ENCODE measurements at regions not wholly inside any gene's neighbourhood (a gene's known extent, or its start where the extent isn't known, plus 50 kb on each side); places are given as distances from the start of the nearest gene placed in this dataset.

DNA sequence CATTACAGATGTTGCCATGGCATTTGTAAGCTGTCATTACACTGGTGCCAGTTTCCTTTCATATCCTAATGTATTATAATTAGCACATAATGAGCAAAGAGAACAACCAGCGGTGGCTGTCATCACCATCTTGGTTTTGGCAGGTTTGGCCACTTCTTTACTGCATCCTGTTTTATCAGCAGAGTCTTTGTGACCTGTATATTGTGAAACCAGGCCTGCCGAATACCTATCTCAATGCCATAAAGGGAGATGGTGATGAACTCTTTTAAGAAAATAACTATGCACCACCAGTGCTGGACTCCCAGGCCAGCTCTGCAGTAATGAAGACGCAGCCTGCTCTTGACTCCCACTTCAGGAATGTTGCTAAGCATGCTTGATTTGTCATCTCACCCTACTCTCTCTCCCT is 458.1 kb upstream of the NR2F2 start:
- TF ChIP-seq REST (IDR thresholded peaks at IDR 0.05; ENCODE audit: insufficient replicate concordance, low read depth) (no peak), CTCF (IDR thresholded peaks at IDR 0.05; ENCODE audit: insufficient read depth, low read length) (no peak), POLR2AphosphoS5 (IDR thresholded peaks at IDR 0.05; ENCODE audit: low read depth) (no peak)
